Gastroesophageal sphincter (tissue), 4 donors: ENCODE measurements at regions not wholly inside any gene's neighbourhood (a gene's known extent, or its start where the extent isn't known, plus 50 kb on each side); places are given as distances from the start of the nearest gene placed in this dataset.
"Not testable (repeated sequence)": the region's sequence is repeated elsewhere in the genome, so short reads cannot be mapped to it uniquely, and the experiment has no call there.

Source experiments
- ATAC-seq: fragments of 150-250 bp; one replicate; pipeline ENCODE4 v1.9.1; 2016; ENCODE audit warnings: mild to moderate bottlenecking, moderate library complexity
- H3K27ac ChIP-seq, 4 donors: fragments of 200-600 bp; sonication (generic) in 3 of 4; 1 replicate in 3 of 4; 2 replicates in 1 of 4; pipeline ENCODE4 v1.5.1; 2016 to 2019
- H3K27me3 ChIP-seq: fragments of 200-600 bp; sonication (generic); one replicate; pipeline ENCODE4 v1.5.1; 2019
- H3K36me3 ChIP-seq, 2 donors: fragments of 200-600 bp; sonication (generic); one replicate each; pipeline ENCODE4 v1.5.1; 2019; ENCODE audit warnings: control low read depth in 1 of 2
- H3K4me1 ChIP-seq, 3 donors: fragments of 200-600 bp; sonication (generic); 1 replicate in 2 of 3; 2 replicates in 1 of 3; pipeline ENCODE4 v1.5.1; 2016 to 2019; ENCODE audit warnings: control low read depth in 2 of 3
- H3K4me3 ChIP-seq, 2 donors: fragments of 200-600 bp; sonication (generic); one replicate each; pipeline ENCODE4 v1.5.1; 2019; ENCODE audit warnings: mild to moderate bottlenecking in 1 of 2, moderate library complexity in 1 of 2
- H3K9me3 ChIP-seq, 3 donors: fragments of 200-600 bp; sonication (generic); one replicate each; pipeline ENCODE4 v1.5.1; 2017 to 2019; ENCODE audit warnings: control low read depth in 2 of 3
- CTCF ChIP-seq, 4 experiments: fragments of 200-600 bp in 2 of 4; fragments of 450-650 bp in 2 of 4; sonication (generic) in 1 of 4; IDR thresholded peaks; one replicate each; pipeline ENCODE4 v1.5.1; 2017 to 2019; ENCODE audit warnings: antibody characterized with exemption in 4 of 4, mild to moderate bottlenecking in 2 of 4, moderate library complexity in 2 of 4
- EP300 ChIP-seq: sonication (generic); formaldehyde crosslinking; IDR thresholded peaks from one replicate; pipeline ENCODE4 v1.6.1; 2017; ENCODE audit warnings: antibody characterized with exemption, mild to moderate bottlenecking
- POLR2A ChIP-seq, 2 donors: fragments of 450-650 bp; IDR thresholded peaks; one replicate each; pipeline ENCODE4 v1.6.1; 2017; ENCODE audit warnings: antibody characterized with exemption in 2 of 2, mild to moderate bottlenecking in 2 of 2, moderate library complexity in 1 of 2
- POLR2AphosphoS5 ChIP-seq: sonication (generic); formaldehyde crosslinking; IDR thresholded peaks from one replicate; pipeline ENCODE4 v1.6.1; 2017; ENCODE audit warnings: antibody characterized with exemption
- WGBS, 2 donors: methylation state at CpG; one replicate each; pipeline ENCODE4 v1.1.5; 2018; ENCODE audit warnings: low coverage in 1 of 2; 5-methylcytosine and 5-hydroxymethylcytosine counted together

- H3K9me3 ChIP-seq: no peaks in the 10 kb centered on the region
- WGBS, 2 donors: 25 to 40% methylated on average over 1 of the region's 1 CpG
- TF ChIP-seq EP300 (no peak), POLR2AphosphoS5 (no peak), CTCF (IDR thresholded peaks at IDR 0.05) (no peak), POLR2A (IDR thresholded peaks at IDR 0.05) (no peak)
- no peaks in the 10 kb centered on the region for H3K27me3 ChIP-seq
- peaks cover 0 to 13% (median 3%) of the 10 kb centered on the region in 3 donors for H3K4me1 ChIP-seq
- H3K36me3 ChIP-seq: no peaks in the 10 kb centered on the region
- ATAC-seq: no peak
- no peak overlapping the region for H3K27ac ChIP-seq
- H3K4me3 ChIP-seq: no peak overlapping the region
Observed at GRCh38 chr4:138113819-138114400, 128.2 kb downstream of the SLC7A11 start.

GRCh38 chr4:138112890-138113289, 129.3 kb downstream of the SLC7A11 start:
- H3K36me3 ChIP-seq, H3K27ac ChIP-seq, ATAC-seq, H3K27me3 ChIP-seq, H3K4me3 ChIP-seq, H3K9me3 ChIP-seq: not testable (repeated sequence)
- 89 to 91% methylated on average over 7 to 8 of the region's 8 CpGs for WGBS, 2 donors
- peaks cover 0 to 13% (median 3%) of the 10 kb centered on the region in 3 donors for H3K4me1 ChIP-seq

GRCh38 chr4:138112389-138112788, 129.8 kb downstream of the SLC7A11 start:
- WGBS, 2 donors: 100% methylated on average over 2 of the region's 2 CpGs
- Histone ChIP-seq H3K4me1 (peaks cover 0 to 13% (median 3%) of the 10 kb centered on the region in 3 donors), H3K36me3 (no peaks in the 10 kb centered on the region)

GRCh38 chr4:138111462-138112000, 130.6 kb downstream of the SLC7A11 start:
- H3K4me1 ChIP-seq: peaks cover 0 to 13% (median 3%) of the 10 kb centered on the region in 3 donors
- no peaks in the 10 kb centered on the region for H3K9me3 ChIP-seq
- H3K27ac ChIP-seq: no peak overlapping the region
- TF ChIP-seq POLR2A (IDR thresholded peaks at IDR 0.05) (no peak), EP300 (no peak), CTCF (IDR thresholded peaks at IDR 0.05) (no peak), POLR2AphosphoS5 (no peak)
- WGBS, 2 donors: 86 to 100% methylated on average over 1 to 3 of the region's 3 CpGs
- no peaks in the 10 kb centered on the region for H3K27me3 ChIP-seq
- no peaks in the 10 kb centered on the region for H3K36me3 ChIP-seq
- no peak for ATAC-seq
- H3K4me3 ChIP-seq: no peak overlapping the region

More at GRCh38 chr4:138112389-138112788, 129.8 kb downstream of the SLC7A11 start:
- no peak for ATAC-seq
- Histone ChIP-seq H3K27me3 (no peaks in the 10 kb centered on the region), H3K9me3 (no peaks in the 10 kb centered on the region), H3K4me3 (no peak overlapping the region), H3K27ac (no peak overlapping the region)
- no peak for TF ChIP-seq POLR2A (IDR thresholded peaks at IDR 0.05)
- no peak for TF ChIP-seq EP300
- TF ChIP-seq POLR2AphosphoS5: no peak
- TF ChIP-seq CTCF (IDR thresholded peaks at IDR 0.05): no peak

GRCh38 chr4:138110815-138111214, 131.3 kb downstream of the SLC7A11 start:
- no peak for ATAC-seq
- H3K4me1 ChIP-seq: peaks cover 0 to 13% (median 3%) of the 10 kb centered on the region in 3 donors
- no peaks in the 10 kb centered on the region for H3K9me3 ChIP-seq
- no peak overlapping the region for H3K27ac ChIP-seq
- no peaks in the 10 kb centered on the region for H3K36me3 ChIP-seq
- H3K4me3 ChIP-seq: no peak overlapping the region
- 67 to 71% methylated on average over 1 of the region's 1 CpG for WGBS, 2 donors
- TF ChIP-seq EP300 (no peak), POLR2AphosphoS5 (no peak), POLR2A (IDR thresholded peaks at IDR 0.05) (no peak), CTCF (IDR thresholded peaks at IDR 0.05) (no peak)
- no peaks in the 10 kb centered on the region for H3K27me3 ChIP-seq
